Stimulated activated CD8-positive, alpha-beta memory T cell treated with anti-CD3 and anti-CD28 coated beads, Interleukin-4, amount 100 ng/mL, for 1 hour (primary cell): ENCODE measurements at regions not wholly inside any gene's neighbourhood (a gene's known extent, or its start where the extent isn't known, plus 50 kb on each side); places are given as distances from the start of the nearest gene placed in this dataset.

ENCODE experiments used
- DNase-seq, 2 donors: peaks; one replicate each; pipeline ENCODE4 v3.0.0-alpha.2; 2020; ENCODE audit warnings: low read depth in 2 of 2, low spot score in 1 of 2

DNA sequence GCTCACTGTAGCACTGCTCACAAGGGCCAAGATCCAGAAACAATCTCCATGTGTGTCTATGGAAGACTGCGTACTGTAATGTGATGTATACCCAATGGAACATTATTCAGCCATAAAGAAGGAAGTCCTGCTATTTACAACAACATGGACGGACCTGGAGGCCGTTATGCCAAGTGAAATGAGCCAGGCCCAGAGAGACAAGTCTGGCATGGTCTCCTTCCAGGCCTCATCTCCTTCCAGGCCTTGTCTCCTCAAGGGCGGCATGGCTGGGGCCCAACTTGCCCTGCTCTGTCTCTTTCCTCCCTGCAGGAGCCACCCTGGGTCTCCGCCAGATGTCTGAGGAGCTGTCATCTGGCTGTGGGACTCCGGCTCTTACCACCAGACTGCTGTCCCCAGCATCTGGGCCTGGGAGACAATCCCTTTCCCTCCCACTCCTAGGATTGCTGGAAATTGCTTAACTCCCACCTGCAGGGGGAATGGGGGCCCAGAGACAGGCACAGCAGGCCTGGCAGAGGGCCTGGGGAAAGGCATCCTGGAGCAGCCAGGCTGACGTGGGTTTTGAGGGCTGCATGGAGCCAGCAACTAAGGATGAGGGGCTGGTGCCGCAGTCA, 1326.6 kb downstream of the TBC1D22A start:
- no peak for DNase-seq

DNA sequence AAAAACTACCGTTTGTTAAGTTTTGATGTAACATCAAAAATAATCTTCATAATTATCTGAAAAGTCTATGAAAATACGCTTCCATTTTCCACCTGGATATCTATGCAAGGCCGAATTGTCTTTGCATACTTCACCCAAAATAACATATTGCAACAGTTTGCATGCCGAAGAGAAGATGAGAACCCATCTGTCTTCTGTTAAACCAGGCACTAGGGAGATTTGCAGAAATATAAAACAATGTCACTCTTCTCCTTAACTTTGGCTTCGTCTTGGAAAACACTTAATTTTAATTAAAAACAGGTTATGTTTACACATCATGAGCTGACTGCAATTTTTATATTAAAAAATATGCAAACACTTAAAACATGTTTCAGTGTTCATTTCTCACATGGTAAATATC, 1325.8 kb downstream of the TBC1D22A start:
- no peak for DNase-seq

DNA sequence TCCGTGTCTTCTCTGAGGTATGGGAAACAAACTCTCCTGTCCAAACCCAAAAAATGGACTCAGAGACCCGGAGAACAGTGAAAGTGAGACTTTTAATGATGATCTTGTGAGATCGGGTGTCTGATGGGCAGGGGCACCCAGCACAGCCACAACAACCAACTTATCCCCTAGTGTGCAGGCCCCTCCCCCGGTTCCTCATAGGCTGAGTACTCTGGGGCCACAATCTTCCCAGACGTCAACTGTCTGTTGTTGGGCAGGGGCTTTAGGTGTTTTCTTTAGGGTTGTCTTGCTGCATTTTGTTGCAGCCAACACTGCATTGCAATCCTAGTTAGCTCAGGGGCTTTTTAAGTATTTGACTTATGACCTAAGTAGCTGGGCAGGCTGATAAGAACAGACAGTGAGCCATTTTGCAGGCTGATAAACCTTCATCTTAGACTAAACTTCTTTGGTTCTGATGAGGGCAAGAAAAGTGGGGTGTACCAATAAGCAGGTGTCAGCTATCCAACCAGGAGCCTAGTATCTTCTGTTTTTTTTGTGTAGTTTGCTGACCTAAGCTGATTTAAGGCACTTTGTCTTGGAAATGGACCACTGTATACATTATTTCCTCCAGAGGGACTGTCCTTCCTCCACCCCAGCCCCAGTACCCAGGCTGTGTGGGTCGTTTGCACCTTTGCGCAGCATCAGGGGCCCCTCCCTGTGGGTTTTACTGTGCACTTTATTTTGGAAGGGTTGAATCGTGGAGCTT, 1323.6 kb downstream of the TBC1D22A start:
- no peak for DNase-seq

DNA sequence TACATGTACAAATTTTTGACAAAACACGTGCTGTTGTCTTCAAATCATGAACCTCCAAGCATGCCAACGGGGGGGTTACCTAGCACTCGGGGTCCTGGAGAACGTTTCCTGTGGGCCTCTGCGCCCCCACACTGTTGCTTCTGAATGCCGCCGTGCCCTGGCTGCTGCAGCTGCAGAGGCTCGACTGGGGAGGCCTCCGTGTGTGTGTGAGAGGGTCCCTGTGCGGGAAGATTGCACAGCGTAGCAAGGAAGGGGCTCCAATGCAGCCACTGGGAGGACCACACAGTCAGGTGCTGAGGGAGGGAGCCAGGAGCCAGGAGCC, 1322.2 kb downstream of the TBC1D22A start:
- DNase-seq, result no peak

DNA sequence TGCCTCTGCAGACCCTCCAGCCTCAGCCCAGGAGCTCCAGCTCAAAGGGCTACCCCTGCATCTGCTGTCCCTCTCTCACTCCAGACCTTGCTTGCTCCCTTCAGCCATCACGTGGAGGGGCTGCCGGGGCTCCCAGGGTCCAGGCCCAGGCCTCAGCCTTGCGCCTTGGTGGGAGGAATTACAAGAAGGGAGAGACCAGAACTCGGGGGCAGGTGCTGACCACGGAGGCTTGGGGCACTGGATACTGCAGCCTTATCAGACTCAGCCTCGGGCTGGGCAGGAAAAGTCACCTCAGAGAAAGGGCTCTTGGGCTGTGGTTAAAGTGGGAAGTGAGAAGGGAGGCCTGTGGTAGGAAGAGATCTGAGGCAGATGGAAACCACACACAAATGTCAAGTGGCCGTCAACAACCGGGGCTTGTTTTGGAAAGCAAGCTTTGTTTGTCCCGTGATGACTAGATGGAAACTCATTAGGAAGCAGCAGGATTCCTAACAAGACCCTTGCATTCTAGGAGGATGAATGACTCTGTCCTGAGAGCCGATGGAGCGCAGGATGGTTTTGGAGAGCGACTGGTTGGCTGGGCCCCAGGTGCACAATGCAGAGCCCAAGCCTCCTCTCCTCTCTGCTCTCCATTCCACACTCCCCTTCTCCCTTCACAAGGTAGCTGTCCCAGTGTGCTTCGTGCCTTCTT, 1321.7 kb downstream of the TBC1D22A start:
- DNase-seq, result no peak

DNA sequence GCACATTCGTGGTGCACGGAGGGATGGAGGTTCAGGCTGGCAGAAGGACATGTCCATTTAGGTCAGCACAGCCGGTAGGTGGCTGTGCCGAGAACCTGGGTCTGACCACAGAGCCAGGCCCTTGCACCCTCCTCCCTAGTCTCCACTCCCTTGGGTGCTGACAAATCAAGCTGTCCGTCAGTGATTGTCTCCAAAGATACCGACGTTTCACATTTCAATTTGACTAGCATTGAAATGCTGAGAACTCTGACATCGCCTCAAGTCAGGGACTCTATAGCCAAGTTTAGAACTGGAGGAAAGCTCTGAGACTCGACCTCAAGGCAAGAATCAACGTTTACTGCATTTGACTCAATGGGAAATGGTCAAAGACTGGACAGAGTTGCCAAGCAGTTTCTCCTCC, 1321.1 kb downstream of the TBC1D22A start:
- no peak for DNase-seq

DNA sequence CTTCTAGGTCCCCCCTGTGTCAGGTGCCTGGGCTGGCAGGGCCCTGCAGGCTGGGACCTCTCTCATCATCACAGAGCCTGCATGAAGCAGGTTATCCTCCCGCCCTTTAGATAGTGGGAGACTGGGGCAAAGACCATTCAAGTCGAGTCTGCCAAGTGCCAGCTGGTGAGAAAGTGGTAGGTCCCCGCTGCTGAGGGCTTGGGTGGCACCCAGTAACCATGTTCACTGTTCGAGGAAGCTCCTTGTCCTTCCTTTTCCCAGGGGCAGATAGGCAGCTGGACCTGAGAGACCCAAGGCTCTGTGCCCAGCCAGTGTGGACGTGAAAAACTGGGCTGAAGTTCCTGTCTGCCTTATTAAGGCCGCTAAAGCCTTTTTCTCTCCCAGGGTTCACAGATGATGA, 1319.8 kb downstream of the TBC1D22A start:
- no peak for DNase-seq

DNA sequence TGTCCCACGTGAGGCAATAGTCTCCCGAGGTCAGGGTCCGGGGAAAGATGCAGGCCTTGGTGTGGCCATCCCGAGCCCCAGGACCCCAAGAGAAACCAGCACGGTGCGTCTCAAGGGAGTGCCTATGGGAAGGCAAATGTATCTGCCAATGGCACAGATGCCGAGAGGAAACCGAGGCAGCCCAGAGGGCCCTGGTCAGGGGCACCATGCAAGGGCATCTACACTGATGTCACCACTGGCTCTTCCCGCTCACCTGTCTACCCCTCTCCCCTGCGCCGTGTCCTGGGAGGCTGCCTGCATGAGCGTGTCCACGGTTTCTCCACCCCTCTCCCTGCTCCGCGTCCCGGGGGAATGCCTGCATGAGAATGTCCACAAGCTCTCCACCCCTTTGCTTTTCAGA, 1318.8 kb downstream of the TBC1D22A start:
- DNase-seq, result no peak

DNA sequence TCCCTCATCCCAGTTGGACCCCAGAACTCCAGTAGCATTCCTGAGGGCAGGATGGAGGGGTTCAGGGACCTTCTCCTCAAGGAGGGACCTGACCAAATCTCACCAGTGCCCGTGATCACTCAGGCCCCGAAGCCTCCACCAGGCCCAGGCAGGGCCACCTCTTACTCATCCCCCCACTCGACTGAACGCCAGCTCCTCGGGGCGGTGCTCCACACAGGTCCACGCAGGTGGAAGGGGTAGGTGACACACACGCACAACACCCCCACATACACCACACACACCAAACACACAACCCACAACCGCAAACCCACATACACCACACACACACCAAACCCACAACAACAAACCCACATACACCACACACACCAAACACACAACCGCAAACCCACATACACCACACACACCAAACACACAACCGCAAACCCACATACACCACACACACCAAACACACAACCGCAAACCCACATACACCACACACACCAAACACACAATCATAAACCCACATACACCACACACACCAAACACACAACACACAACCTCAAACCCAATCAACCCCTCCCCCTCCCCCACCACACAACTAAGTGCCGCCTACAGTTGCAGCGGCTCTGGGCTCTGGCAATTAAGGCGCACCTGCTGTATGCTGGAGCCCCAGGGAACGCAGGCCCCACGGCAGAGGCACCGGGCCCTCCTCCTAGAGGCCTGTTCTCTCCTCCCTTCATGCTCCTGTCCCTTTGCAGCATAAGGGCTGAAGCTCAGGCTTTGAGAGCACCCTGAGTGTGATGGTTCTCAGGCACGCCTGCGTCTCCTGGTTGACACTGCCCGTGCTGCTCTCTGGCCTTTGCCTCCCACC, 1318.1 kb downstream of the TBC1D22A start:
- DNase-seq, result no peak

DNA sequence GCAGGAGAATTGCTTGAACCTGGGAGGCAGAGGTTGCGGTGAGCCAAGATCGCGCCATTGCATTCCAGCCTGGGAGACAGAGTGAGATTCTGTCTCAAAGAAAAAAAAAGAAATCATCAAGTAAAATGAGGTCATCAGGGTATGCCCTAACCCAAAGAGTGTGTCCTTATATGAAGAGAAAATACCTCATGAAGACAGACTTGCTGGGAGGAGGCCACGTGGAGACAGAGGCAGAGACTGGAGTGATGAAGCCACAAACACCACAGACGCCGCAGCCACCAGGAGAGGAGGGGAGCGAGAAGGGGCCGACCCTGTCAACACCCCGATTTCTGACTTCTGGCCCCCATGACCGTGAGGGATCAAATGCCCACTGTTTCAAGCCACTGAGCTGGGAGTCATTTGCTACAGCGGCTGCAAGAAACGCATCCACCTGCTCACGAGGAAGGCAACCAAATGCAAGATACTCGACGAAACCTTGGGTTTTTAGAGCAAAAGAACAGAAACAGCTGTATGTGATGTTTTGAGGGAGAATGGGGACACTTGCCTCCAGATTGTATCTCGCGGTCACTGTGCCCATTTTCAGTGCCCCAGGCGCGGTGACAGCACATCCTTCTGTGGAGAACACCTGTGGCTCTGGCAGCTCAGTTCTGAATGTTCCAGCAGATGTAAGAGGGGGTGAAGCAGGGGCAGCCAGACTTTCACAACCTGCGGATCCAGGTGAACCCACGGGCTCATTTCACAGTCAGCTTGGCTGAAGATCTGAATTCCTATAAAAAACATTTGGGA, 1317.2 kb downstream of the TBC1D22A start:
- DNase-seq, result no peak

DNA sequence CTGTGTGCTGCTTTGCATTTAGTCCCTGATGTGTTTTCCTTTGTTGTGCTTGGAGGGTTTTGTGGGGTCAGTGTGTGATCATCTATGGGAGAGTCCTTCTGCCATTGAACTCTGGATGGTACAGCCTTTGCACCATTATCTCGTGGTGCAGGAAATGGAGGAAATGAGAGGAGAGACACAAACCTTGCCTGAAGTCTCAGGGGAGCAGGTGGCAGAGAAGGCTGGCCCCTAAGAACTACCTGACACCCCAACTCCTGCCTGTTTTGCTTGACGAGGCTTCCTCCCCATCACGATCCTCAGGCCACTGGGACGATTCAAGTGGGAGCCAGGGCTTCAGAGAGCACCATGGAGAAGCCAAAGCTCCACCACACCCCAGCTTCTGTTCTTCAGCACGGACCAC, 1316.4 kb downstream of the TBC1D22A start:
- DNase-seq, result no peak

DNA sequence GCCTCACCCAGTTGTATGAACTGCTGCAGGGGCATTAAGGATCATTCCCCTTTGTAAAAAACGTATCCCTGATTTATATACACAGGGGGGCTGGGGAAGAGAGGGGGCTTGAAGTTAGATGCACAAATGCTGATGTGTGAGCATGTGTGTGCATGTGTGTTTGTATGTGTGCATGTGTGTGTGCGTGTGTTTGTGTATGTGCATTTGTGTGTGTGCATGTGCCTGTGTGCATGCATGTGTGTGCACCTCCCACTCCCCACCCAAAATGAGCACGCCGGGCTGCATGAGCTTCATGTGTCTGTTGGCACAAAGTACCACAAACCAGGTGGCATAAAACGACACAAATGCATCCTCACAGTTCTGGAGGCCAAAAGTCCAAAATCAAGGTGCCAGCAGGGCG, 1315.2 kb downstream of the TBC1D22A start:
- DNase-seq, result no peak

DNA sequence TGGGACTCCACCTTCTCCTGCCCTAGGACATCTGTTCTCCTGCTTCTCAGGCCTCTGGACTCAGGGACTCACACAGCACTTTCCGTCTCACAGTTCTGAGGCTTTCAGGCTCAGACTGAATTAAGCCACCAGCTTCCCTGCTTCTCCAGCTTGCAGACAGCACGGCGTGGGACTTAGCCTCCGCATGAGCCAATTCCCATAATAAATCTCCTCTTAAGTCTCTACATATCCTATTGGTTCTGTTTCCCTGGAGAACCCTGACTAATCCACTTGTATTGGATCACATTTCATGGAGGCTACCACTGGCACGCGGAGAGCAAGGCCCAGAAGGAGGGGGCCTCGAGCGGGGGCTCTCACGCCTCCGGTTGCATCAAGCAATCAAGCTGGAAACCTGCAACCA, 1313.6 kb downstream of the TBC1D22A start:
- DNase-seq, result no peak

DNA sequence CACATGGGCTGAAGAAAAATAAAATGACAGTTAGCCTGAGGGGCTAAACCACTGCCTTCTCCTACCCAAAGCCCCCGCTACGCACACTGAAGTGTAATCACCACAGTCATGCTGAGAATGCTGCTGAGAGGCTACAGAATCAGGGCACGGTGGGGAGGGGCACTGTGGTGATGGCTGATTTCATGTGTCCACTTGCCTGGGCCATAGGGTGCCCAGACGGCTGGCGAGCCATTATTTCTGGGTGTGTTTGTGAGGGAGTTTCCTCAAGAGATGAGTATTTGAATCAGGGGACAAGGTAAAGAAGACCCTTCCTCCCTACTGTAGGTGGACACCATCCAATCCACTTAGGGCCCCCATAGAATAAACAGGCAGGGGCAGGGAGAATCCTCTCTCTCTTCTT, 1313.2 kb downstream of the TBC1D22A start:
- DNase-seq, result no peak

DNA sequence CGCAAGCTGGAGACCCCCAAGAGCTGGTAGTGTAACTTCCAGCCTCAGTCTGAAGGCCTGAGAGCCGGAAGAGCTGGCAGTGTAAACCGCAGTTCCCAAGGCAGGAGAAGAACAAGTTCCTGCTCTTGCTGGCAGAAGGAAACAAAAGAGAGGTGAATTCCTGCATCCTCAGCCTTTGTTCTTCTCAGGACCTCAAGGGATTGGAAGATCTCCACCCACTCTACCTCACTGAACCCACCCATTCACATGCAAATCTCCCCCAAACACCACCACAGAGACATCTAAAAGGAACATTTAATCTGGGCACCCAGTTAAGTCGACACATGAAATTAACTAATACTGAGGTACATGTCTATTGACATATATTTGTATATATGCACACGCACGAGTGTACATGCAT, 1310.3 kb downstream of the TBC1D22A start:
- DNase-seq, result no peak

DNA sequence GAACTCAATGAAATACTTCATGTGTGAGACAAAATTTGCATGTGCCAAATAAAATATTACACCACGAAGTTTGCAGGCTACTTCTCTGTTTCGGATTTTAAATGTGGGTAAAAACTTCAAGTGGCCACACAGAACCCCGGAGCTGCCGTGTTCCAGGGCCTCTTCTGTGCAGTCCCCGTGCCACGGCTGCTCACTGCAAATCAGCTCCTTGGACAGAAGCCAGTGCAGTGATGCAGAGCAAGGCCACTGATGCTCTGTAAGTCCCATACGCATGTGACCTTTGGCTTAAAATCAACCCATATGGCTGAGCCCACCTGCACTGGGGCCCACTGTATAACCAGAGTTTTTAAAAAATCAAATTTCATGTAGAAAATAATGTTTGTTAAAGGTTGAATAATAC, 1309.4 kb downstream of the TBC1D22A start:
- no peak for DNase-seq

DNA sequence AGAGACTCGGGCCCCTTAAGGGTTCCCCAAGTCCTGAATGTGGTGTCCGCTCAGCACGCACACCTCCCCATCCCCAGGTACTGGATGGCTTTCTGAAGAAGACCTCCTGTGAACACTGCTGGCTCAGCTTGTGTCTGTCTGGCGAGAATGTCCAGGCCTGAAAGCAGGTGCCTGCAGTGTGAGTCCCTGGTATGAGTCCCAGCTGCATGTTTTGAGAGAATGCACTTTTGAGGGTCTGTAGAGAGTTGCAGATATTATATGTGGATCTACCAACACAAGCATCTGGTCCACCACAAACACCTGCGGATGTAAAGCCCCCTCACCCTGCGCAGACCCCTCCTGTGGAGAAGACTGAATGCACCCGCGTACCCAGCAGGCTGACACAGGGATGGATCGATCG, 1308.9 kb downstream of the TBC1D22A start:
- DNase-seq, result no peak

DNA sequence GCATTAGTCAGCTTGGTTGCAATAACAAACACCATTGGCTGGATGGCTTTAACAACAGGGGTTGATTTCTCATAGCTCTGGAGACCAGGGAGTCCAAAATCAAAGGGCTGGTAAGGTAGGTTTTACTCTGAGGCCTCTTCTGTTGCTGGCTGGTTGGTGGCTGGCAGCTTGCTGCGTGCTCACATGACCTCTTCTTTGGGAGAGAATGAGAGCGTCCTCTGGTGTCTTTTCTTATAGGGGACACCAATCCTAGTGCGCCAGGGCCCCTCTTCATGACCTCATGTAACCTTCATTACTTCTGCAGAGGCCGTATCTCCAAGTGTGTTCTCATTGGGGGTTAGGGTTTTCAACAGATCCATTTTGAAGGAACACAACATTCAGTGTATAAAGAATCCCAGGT, 1308.3 kb downstream of the TBC1D22A start:
- DNase-seq, result no peak

DNA sequence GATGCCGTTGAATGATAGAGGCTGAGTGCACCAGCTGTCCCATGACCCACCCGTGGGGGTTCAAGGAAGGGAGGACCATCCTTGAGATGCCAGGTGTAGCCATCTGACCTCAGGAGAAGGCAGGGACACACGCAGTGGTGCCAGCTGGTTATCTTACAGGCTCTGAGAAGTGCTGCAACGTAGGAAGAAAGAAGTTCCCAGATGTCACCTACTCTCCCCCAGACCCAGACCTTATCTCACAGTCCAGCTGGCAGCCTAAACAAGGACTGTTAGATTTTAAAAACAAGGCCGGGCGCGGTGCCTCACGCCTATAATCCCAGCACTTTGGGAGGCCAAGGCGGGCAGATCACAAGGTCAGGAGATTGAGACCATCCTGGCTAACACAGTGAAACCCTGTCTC, 1307.6 kb downstream of the TBC1D22A start:
- DNase-seq, result no peak

DNA sequence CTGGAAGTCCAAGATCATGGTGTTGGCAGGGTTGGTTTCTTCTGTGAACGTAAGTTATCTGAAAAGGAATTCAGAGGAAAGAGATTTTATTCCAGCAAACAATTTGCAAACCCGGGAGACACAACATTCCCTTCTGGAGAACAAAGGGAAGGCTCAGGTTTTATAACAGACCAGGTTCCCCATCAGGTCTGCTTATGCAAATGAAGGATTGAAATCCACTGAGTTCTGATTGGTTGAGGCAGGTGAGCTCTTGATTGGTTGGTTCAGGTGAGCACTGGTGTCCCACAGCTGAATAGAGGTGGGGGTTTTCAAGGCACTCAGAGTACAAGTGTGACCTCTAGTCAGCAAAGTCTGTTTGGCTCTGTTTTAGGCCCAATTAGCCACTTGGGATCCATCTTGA, 1306.8 kb downstream of the TBC1D22A start:
- DNase-seq, result no peak

DNA sequence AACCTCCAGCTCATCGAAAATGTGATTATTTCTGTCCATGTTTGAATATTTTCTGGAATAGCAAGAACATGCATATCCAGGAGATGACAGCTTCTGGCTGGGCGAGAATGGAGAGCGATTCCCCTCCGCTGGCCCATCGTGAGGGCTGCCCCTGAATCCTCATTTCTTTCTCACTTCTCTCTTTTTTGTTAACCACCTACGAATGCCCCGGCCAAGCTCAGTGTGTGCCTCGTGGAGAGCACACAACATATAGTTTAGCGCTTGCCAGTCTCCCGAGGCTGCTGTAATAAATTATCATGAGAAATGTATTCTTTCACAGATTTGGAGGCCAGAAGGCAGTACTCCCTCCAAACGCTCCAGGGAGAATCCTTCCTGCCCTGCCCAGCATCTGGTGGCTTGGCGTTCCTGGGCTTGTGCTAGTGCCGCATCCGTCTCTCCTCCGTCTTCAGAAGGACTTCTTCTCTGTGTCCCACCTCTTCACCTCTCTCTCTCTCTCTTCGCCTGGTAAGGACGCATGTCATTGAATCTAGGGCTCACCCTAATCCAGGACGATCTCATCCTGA, 1306.0 kb downstream of the TBC1D22A start:
- DNase-seq, result no peak
